CD14-positive monocyte (primary cell): ENCODE measurements at regions not wholly inside any gene's neighbourhood (a gene's known extent, or its start where the extent isn't known, plus 50 kb on each side); places are given as distances from the start of the nearest gene placed in this dataset.

ENCODE experiments used
- DNase-seq, 3 donors: peaks; one replicate each; pipeline ENCODE4 v3.0.0-alpha.2; 2011 to 2022
- H2AFZ ChIP-seq: 2 replicates; pipeline ENCODE4 v1.6.0; 2012; ENCODE audit warnings: mild to moderate bottlenecking, low read depth, low read length, inconsistent platforms; ENCODE audit not compliant: insufficient read depth, poor library complexity, severe bottlenecking
- H3K27ac ChIP-seq, 2 donors: 1 replicate in 1 of 2; 2 replicates in 1 of 2; pipeline ENCODE4 v1.5.1; 2012 to 2013; ENCODE audit warnings: low read length in 2 of 2, control low read depth in 1 of 2, inconsistent platforms in 1 of 2, low read depth in 1 of 2, mild to moderate bottlenecking in 1 of 2
- H3K27me3 ChIP-seq, 2 donors: one replicate each; pipeline versions ENCODE4 v1.6.0 to v1.6.1; 2011 to 2013; ENCODE audit warnings: low read length in 2 of 2; ENCODE audit not compliant: control insufficient read depth in 2 of 2, insufficient read depth in 2 of 2
- H3K36me3 ChIP-seq, 2 donors: replicated peaks in 1 of 2; 1 replicate in 1 of 2; 2 replicates in 1 of 2; pipeline versions ENCODE4 v1.5.1 to v1.6.1; 2012 to 2013; ENCODE audit warnings: low read length in 2 of 2, control low read depth in 1 of 2, inconsistent platforms in 1 of 2, mild to moderate bottlenecking in 1 of 2; ENCODE audit not compliant: insufficient read depth in 2 of 2, control insufficient read depth in 1 of 2
- H3K4me1 ChIP-seq, 2 donors: 1 replicate in 1 of 2; 2 replicates in 1 of 2; pipeline versions ENCODE4 v1.5.1 to v1.6.1; 2012 to 2013; ENCODE audit warnings: low read length in 2 of 2, control low read depth in 1 of 2, inconsistent platforms in 1 of 2, mild to moderate bottlenecking in 1 of 2, moderate library complexity in 1 of 2; ENCODE audit not compliant: insufficient read depth in 2 of 2, control insufficient read depth in 1 of 2
- H3K4me2 ChIP-seq: replicated peaks from 2 replicates; pipeline ENCODE3; 2012; ENCODE audit warnings: low read length, moderate library complexity, mild to moderate bottlenecking; ENCODE audit not compliant: poor library complexity, severe bottlenecking; ENCODE audit errors: extremely low read depth
- H3K4me3 ChIP-seq, 3 experiments: fragments of 200-600 bp in 1 of 3; sonication (generic) in 1 of 3; replicated peaks in 1 of 3; 1 replicate in 2 of 3; 2 replicates in 1 of 3; pipeline ENCODE4 v1.5.1; 2011 to 2013; ENCODE audit warnings: low read length in 3 of 3, mild to moderate bottlenecking in 3 of 3, control low read depth in 2 of 3, low read depth in 2 of 3, inconsistent platforms in 1 of 3, moderate library complexity in 1 of 3
- H3K79me2 ChIP-seq: 2 replicates; pipeline ENCODE4 v1.6.0; 2012; ENCODE audit warnings: mild to moderate bottlenecking, control low read depth, inconsistent platforms, low read length, moderate library complexity; ENCODE audit not compliant: insufficient read depth
- H3K9ac ChIP-seq: 2 replicates; pipeline ENCODE4 v1.6.0; 2017; ENCODE audit warnings: low read length, mild to moderate bottlenecking; ENCODE audit not compliant: insufficient read depth, poor library complexity, severe bottlenecking
- H3K9me3 ChIP-seq, 2 donors: replicated peaks in 1 of 2; 1 replicate in 1 of 2; 2 replicates in 1 of 2; pipeline versions ENCODE4 v1.5.1 to v1.6.1; 2012 to 2013; ENCODE audit warnings: low read length in 2 of 2, control low read depth in 1 of 2; ENCODE audit not compliant: control insufficient read depth in 1 of 2, insufficient read depth in 1 of 2
- H4K20me1 ChIP-seq: 2 replicates; pipeline ENCODE4 v1.6.0; 2012; ENCODE audit warnings: mild to moderate bottlenecking, low read length, control low read depth, moderate library complexity; ENCODE audit not compliant: insufficient read depth
- H3K27ac Mint-ChIP-seq, 7 donors: one replicate each; pipeline ENCODE4 v1.8.0; 2020; ENCODE audit warnings: mild to moderate bottlenecking in 7 of 7, mixed read lengths in 7 of 7, moderate library complexity in 6 of 7, inconsistent platforms in 2 of 7
- H3K27me3 Mint-ChIP-seq, 3 donors: one replicate each; pipeline ENCODE4 v1.8.0; 2021 to 2022; ENCODE audit warnings: low read depth in 3 of 3, mild to moderate bottlenecking in 3 of 3, mixed read lengths in 3 of 3, moderate library complexity in 3 of 3, inconsistent platforms in 1 of 3
- H3K36me3 Mint-ChIP-seq, 2 donors: one replicate each; pipeline ENCODE4 v1.8.0; 2020; ENCODE audit warnings: mixed read lengths in 2 of 2, inconsistent platforms in 1 of 2, mild to moderate bottlenecking in 1 of 2
- H3K4me1 Mint-ChIP-seq: one replicate; pipeline ENCODE4 v1.8.0; 2020; ENCODE audit warnings: mild to moderate bottlenecking, mixed read lengths
- H3K4me3 Mint-ChIP-seq, 2 donors: one replicate each; pipeline ENCODE4 v1.8.0; 2020; ENCODE audit warnings: mild to moderate bottlenecking in 2 of 2, mixed read lengths in 2 of 2, moderate library complexity in 1 of 2
- H3K9me3 Mint-ChIP-seq, 7 donors: one replicate each; pipeline ENCODE4 v1.8.0; 2020 to 2022; ENCODE audit warnings: mixed read lengths in 7 of 7, mild to moderate bottlenecking in 6 of 7, moderate library complexity in 6 of 7, inconsistent platforms in 2 of 7
- WGBS: methylation state at CpG from one replicate; pipeline ENCODE4 v1.1.5; 2013; ENCODE audit warnings: missing lambda C conversion rate; ENCODE audit not compliant: insufficient coverage; 5-methylcytosine and 5-hydroxymethylcytosine counted together
- intact Hi-C, 2 donors: fragments of 100-400 bp; cut with micrococcal nuclease; formaldehyde crosslinking; loops; one replicate each; pipeline versions ENCODE4 v1.15.0 to v1.15.1; 2023
- TF ChIP-seq, protein P1 (sequence below): fragments of 200-600 bp; IDR thresholded peaks from one replicate; pipeline ENCODE4 v1.8.0; 2022; ENCODE audit warnings: antibody characterized with exemption, mild to moderate bottlenecking

GRCh38 chr9:79990536-79990935 lies 418.8 kb downstream of the TLE4 start:
- WGBS: no CpG with 5 or more reads among the region's 1 CpG
- no peak overlapping the region for H3K4me2 ChIP-seq

DNA sequence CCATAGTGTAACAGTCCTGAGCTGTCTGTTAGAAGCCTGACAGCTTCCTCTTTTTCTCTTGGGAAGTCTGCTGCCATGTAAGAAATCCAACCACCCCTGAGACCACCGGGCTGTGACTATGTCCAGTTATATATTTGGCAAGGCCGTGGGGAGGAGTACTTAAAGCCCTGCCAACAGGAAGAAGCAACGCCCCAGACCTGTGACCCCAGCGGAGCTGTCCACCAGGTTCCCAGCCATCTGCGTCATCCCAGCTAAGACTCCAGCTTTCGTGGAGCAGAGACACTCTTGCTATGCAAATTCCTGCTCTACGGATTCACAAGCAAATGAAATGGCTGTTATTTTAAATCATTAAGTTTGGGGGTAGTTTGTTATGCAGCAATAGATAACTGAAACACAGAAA lies 417.3 kb downstream of the TLE4 start:
- TF ChIP-seq, protein P1, sequence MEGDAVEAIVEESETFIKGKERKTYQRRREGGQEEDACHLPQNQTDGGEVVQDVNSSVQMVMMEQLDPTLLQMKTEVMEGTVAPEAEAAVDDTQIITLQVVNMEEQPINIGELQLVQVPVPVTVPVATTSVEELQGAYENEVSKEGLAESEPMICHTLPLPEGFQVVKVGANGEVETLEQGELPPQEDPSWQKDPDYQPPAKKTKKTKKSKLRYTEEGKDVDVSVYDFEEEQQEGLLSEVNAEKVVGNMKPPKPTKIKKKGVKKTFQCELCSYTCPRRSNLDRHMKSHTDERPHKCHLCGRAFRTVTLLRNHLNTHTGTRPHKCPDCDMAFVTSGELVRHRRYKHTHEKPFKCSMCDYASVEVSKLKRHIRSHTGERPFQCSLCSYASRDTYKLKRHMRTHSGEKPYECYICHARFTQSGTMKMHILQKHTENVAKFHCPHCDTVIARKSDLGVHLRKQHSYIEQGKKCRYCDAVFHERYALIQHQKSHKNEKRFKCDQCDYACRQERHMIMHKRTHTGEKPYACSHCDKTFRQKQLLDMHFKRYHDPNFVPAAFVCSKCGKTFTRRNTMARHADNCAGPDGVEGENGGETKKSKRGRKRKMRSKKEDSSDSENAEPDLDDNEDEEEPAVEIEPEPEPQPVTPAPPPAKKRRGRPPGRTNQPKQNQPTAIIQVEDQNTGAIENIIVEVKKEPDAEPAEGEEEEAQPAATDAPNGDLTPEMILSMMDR: no peak
- H3K4me3 ChIP-seq: no peak overlapping the region
- no peaks in the 10 kb centered on the region for H3K4me1 Mint-ChIP-seq
- no peak overlapping the region for H3K4me3 Mint-ChIP-seq
- no peak overlapping the region for H2AFZ ChIP-seq
- no peaks in the 10 kb centered on the region for H3K4me1 ChIP-seq
- WGBS: 80% methylated on average over 5 of the region's 7 CpGs
- peaks cover 0 to 9% (median 2%) of the 10 kb centered on the region in 7 donors for H3K9me3 Mint-ChIP-seq
- H3K27me3 ChIP-seq: no peaks in the 10 kb centered on the region
- H3K36me3 Mint-ChIP-seq: no peaks in the 10 kb centered on the region
- intact Hi-C loops: no loop called here
- peaks cover 0 to 4% of the 10 kb centered on the region in 2 donors for H3K9me3 ChIP-seq
- H3K27ac ChIP-seq: no peak overlapping the region
- H3K9ac ChIP-seq: no peak overlapping the region
- no peak overlapping the region for H3K27ac Mint-ChIP-seq
- H3K27me3 Mint-ChIP-seq: peaks cover 0 to 1% (median 0%) of the 10 kb centered on the region in 3 donors
- DNase-seq: no peak
- H4K20me1 ChIP-seq: no peaks in the 10 kb centered on the region
- no peak overlapping the region for H3K4me2 ChIP-seq
- H3K79me2 ChIP-seq: no peaks in the 10 kb centered on the region
- no peaks in the 10 kb centered on the region for H3K36me3 ChIP-seq

More at GRCh38 chr9:79990536-79990935, 418.8 kb downstream of the TLE4 start:
- Histone ChIP-seq H3K27me3 (no peaks in the 10 kb centered on the region), H3K9ac (no peak overlapping the region), H3K4me1 (no peaks in the 10 kb centered on the region), H3K79me2 (no peaks in the 10 kb centered on the region), H3K36me3 (no peaks in the 10 kb centered on the region), H3K27ac (no peak overlapping the region), H4K20me1 (no peaks in the 10 kb centered on the region), H2AFZ (no peak overlapping the region), H3K4me3 (no peak overlapping the region), H3K9me3 (peaks cover 0 to 4% of the 10 kb centered on the region in 2 donors)
- Mint-ChIP-seq H3K9me3 (peaks cover 0 to 9% (median 2%) of the 10 kb centered on the region in 7 donors), H3K27ac (no peak overlapping the region), H3K4me1 (no peaks in the 10 kb centered on the region), H3K4me3 (no peak overlapping the region), H3K27me3 (peaks cover 0 to 1% (median 0%) of the 10 kb centered on the region in 3 donors), H3K36me3 (no peaks in the 10 kb centered on the region)
- TF ChIP-seq, protein P1: no peak
- DNase-seq: no peak
- intact Hi-C loops: no loop called here
